ENCODE measurements at regions not wholly inside any gene's neighbourhood (a gene's known extent, or its start where the extent isn't known, plus 50 kb on each side); places are given as distances from the start of the nearest gene placed in this dataset.

DNA sequence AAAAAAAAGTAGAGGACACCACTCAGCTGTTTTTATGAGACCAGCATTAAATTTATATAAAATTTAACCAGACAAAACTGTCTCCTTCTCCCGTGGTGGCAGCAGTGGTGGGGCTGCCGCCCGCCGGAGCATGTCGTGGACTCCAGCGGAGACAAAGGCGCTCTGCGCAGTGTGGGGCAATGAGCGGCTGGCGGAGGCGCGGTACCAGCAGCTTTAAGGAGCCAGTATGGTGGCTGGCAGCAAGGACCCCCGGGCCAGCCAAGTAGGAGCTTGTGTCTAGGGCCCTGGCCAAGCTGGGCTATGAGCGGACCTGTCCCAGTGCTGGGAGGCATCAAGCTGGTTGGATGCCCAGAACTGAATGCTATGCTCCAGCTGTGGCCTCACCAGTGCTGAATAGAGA lies 2102.9 kb downstream of the NCAM2 start:
- H3K27ac ChIP-seq = no peak overlapping the region
- TF ChIP-seq ZFX (IDR thresholded peaks at IDR 0.05; ENCODE audit: borderline replicate concordance) = no peak
- TF ChIP-seq, protein P1, sequence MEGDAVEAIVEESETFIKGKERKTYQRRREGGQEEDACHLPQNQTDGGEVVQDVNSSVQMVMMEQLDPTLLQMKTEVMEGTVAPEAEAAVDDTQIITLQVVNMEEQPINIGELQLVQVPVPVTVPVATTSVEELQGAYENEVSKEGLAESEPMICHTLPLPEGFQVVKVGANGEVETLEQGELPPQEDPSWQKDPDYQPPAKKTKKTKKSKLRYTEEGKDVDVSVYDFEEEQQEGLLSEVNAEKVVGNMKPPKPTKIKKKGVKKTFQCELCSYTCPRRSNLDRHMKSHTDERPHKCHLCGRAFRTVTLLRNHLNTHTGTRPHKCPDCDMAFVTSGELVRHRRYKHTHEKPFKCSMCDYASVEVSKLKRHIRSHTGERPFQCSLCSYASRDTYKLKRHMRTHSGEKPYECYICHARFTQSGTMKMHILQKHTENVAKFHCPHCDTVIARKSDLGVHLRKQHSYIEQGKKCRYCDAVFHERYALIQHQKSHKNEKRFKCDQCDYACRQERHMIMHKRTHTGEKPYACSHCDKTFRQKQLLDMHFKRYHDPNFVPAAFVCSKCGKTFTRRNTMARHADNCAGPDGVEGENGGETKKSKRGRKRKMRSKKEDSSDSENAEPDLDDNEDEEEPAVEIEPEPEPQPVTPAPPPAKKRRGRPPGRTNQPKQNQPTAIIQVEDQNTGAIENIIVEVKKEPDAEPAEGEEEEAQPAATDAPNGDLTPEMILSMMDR (IDR thresholded peaks at IDR 0.05) = no peak

DNA sequence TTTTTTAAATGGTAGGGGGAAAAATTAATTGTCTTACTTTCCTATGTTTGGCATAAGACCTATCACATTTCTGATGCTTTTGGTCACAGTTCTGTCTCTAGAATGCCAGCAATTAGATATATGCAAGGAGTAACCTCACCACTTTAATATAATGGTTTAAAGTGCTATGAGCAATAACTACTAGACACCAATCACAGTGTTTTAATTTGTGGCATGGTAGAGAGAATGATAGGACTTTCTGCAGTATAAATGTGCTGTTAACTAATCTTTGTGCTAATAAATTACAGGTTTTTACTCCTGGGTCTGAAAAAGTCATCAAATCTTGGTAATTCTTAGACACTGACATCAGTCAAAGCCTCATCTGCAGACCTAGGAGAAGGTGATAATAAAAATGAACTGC lies 2110.3 kb downstream of the NCAM2 start:
- TF ChIP-seq, protein P1 (IDR thresholded peaks at IDR 0.05) = no peak
- no peak for TF ChIP-seq ZFX (IDR thresholded peaks at IDR 0.05; ENCODE audit: borderline replicate concordance)

DNA sequence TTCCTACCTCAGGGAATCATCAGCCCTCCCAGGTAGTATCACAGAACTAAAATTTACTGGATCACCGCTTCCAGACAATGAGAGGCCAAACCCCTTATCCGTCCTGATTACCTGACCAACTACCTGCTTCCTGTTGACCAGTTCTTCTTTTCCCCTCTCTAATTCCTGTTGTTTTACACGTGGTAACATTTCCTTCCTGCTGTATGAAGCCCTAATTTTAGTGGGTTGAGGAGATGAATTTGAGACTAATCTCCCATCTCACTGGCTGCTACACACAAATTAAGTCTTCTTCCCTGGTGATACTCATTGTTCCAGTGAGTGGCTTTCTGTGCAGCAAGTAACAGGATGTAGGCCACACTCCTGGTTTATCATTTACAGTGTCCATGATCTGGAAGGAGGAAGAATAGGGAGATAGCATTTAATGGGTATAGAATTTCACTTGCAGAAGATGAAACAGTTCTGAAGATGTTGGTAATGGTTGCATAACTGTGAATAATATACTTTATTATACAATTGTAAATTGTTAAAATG lies 2112.9 kb downstream of the NCAM2 start:
- no peak for TF ChIP-seq ZFX (IDR thresholded peaks at IDR 0.05; ENCODE audit: borderline replicate concordance)
- TF ChIP-seq, protein P1 (IDR thresholded peaks at IDR 0.05) = no peak
- no peak overlapping the region for H3K27ac ChIP-seq

More for the DNA sequence above, 2110.3 kb downstream of the NCAM2 start:
- H3K27ac ChIP-seq = no peak overlapping the region

DNA sequence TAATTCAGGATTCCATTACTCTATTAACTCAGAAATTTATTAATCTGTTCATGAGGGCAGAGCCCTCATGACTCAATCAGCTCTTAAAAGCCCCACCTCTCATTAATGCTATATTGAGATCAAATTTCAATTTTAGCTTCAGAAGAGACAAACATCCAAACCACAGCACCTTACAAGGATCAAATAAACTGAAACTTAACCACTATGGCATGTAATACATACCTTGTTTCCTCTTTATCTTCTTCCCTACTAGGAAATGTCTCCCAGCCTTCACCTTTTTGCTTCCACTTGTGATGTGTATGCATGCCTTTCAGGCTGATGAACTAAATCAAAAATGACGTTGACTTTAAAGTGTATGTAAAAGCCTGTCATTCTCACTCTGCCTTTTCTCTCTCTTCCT lies 2121.3 kb downstream of the NCAM2 start:
- TF ChIP-seq, protein P1 (IDR thresholded peaks at IDR 0.05) = no peak
- no peak for TF ChIP-seq ZFX (IDR thresholded peaks at IDR 0.05; ENCODE audit: borderline replicate concordance)

GRCh38 chr21:23127973-23128372 lies 2129.8 kb downstream of the NCAM2 start:
- TF ChIP-seq ZFX (IDR thresholded peaks at IDR 0.05; ENCODE audit: borderline replicate concordance) = no peak
- TF ChIP-seq, protein P1 (IDR thresholded peaks at IDR 0.05) = no peak
- no peak overlapping the region for H3K27ac ChIP-seq

More for the DNA sequence above, 2121.3 kb downstream of the NCAM2 start:
- no peak overlapping the region for H3K27ac ChIP-seq

DNA sequence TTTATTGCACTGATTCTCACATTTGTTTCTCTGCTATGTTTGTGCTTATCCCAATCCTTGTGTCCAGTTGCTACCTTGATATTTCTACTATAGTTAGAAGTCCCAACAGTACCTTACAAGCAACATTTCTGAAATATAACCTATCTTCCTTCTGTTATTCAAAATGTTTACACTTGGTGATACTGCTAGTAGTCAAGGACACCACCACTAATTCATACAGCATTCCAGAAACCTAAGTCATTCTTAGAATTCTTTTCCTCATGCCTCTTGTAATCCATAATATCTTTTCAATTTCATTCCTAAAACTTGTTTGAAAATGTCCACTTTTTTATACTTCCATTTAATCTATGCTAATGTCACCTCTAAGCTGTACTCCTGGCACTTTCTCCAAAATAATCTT lies 2132.1 kb downstream of the NCAM2 start:
- TF ChIP-seq, protein P1 (IDR thresholded peaks at IDR 0.05) = no peak
- TF ChIP-seq ZFX (IDR thresholded peaks at IDR 0.05; ENCODE audit: borderline replicate concordance) = no peak
- no peak overlapping the region for H3K27ac ChIP-seq

GRCh38 chr21:23131177-23131576 lies 2133.0 kb downstream of the NCAM2 start:
- TF ChIP-seq, protein P1 (IDR thresholded peaks at IDR 0.05) = peak; percentile 62
- no peak for TF ChIP-seq ZFX (IDR thresholded peaks at IDR 0.05; ENCODE audit: borderline replicate concordance)
- H3K27ac ChIP-seq = no peak overlapping the region

Data from 22Rv1 (cell line).